Stimulated activated CD4-positive, alpha-beta T cell treated with anti-CD3 and anti-CD28 coated beads, TNF-alpha, amount 100 ng/mL, for 24 hours (primary cell): ENCODE measurements at regions not wholly inside any gene's neighbourhood (a gene's known extent, or its start where the extent isn't known, plus 50 kb on each side); places are given as distances from the start of the nearest gene placed in this dataset.
"Not testable (repeated sequence)": the region's sequence is repeated elsewhere in the genome, so short reads cannot be mapped to it uniquely, and the experiment has no call there.

Source experiments
- DNase-seq, 3 experiments: peaks; one replicate each; pipeline ENCODE4 v3.0.0-alpha.2; 2020; ENCODE audit warnings: low read depth in 3 of 3

- DNase-seq = no peak
Observed at GRCh38 chr9:15113288-15113687, 193.7 kb downstream of the TTC39B start.

GRCh38 chr9:15111071-15111470 lies 195.9 kb downstream of the TTC39B start:
- DNase-seq = no peak

GRCh38 chr9:15104826-15105420 lies 194.7 kb upstream of the FREM1 start:
- peak; percentile 4 to 15 (median 13) for DNase-seq

GRCh38 chr9:15103290-15103689 lies 193.1 kb upstream of the FREM1 start:
- no peak for DNase-seq

GRCh38 chr9:15101095-15101494 lies 190.9 kb upstream of the FREM1 start:
- DNase-seq = no peak

GRCh38 chr9:15100571-15100970 lies 190.3 kb upstream of the FREM1 start:
- DNase-seq = no peak

- DNase-seq = no peak
Observed at GRCh38 chr9:15096972-15097371, 186.7 kb upstream of the FREM1 start.

GRCh38 chr9:15086778-15087324 lies 176.6 kb upstream of the FREM1 start:
- DNase-seq = no peak

- no peak for DNase-seq
Observed at GRCh38 chr9:15086156-15086763, 176.0 kb upstream of the FREM1 start.

GRCh38 chr9:15081021-15081753 lies 171.0 kb upstream of the FREM1 start:
- no peak for DNase-seq

GRCh38 chr9:15080401-15080800 lies 170.2 kb upstream of the FREM1 start:
- no peak for DNase-seq

GRCh38 chr9:15079989-15080388 lies 169.8 kb upstream of the FREM1 start:
- no peak for DNase-seq

- DNase-seq = no peak
Observed at GRCh38 chr9:15077946-15078729, 167.9 kb upstream of the FREM1 start.

GRCh38 chr9:15073620-15074019 lies 163.4 kb upstream of the FREM1 start:
- DNase-seq = no peak

- DNase-seq = no peak
Observed at GRCh38 chr9:15070716-15071115, 160.5 kb upstream of the FREM1 start.

- no peak for DNase-seq
Observed at GRCh38 chr9:15069106-15069505, 158.9 kb upstream of the FREM1 start.

- DNase-seq = no peak
Observed at GRCh38 chr9:15068261-15068660, 158.0 kb upstream of the FREM1 start.

- DNase-seq = no peak
Observed at GRCh38 chr9:15059003-15059402, 148.8 kb upstream of the FREM1 start.

GRCh38 chr9:15058236-15058635 lies 148.0 kb upstream of the FREM1 start:
- DNase-seq = no peak

- DNase-seq = not testable (repeated sequence)
Observed at GRCh38 chr9:15055284-15055683, 145.1 kb upstream of the FREM1 start.

- no peak for DNase-seq
Observed at GRCh38 chr9:15048772-15049171, 138.5 kb upstream of the FREM1 start.

GRCh38 chr9:15047028-15047551 lies 136.9 kb upstream of the FREM1 start:
- DNase-seq = no peak
